Limb (tissue), 2 donors: ENCODE measurements at regions not wholly inside any gene's neighbourhood (a gene's known extent, or its start where the extent isn't known, plus 50 kb on each side); places are given as distances from the start of the nearest gene placed in this dataset.

Experiments
- DNase-seq, 2 donors: peaks; one replicate each; pipeline ENCODE4 v3.0.0-alpha.2; 2016; ENCODE audit errors: extremely low spot score in 2 of 2

GRCh38 chr4:187178587-187178986 is 454.9 kb upstream of the FAT1 start:
- DNase-seq = no peak

DNA sequence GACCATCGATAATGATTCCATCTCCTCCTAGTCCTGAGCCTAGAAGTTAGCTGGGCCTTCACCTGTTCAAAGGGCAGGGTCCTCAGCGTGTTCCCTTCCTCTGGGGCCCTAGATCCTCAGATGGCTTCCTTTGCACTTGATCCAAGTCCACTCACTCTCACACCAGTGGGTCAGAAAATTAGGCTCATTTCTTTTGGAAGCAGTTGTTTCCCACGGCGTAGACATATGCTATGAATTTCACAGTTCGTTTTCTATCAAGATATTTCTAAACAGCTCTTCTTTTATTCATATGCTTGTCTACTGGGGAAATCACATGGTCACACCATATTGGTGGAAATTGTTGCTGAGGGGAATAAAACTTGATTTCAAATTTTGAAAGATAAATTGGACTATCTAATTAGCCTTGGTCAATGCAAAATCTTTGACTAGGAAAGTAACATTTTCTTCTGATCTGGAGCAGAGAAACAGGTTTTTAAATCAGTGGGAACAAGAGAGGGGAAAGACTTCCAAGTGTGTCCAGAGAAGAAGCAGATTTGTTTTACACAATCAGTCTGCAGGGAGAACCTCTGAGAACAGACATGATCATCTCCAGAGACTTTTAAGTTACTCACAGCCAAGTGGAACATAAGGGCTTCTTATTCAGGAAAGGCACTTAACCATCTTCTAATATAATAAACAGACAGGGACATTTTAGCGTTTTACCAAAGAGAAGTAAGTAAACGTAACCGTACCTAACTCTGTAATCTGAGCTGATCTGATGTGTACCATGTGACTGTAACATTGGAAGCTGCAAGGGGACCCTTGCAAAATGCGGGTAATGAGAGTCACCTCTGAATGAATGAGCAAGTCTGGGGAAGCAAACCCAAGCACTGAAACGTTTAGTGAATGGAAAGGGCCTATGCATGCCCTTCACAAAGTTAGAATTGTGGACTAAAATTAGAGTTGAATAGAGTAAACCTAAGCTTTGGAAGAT is 455.7 kb upstream of the FAT1 start:
- no peak for DNase-seq

- no peak for DNase-seq
Observed at GRCh38 chr4:187181054-187181453, 457.4 kb upstream of the FAT1 start.

- DNase-seq = no peak
Observed at GRCh38 chr4:187183346-187183745, 459.7 kb upstream of the FAT1 start.

DNA sequence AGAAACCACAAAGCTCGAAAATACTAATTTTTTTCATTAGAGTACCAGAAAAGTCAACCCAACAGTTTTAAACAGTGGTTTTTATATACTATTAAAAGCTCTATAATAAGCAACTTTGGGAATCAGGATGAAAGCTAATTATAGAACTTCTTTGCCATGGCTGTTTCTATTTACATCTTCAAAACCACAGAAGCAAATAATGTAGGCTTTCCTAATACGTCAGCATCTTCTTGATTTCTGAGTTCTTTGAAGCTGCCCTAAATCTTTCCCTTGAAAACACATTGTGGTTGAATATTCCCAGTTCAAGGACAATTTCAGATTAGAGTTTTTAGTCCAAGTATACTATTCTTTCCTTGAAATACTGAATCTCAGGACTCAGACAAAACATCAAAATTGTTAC is 460.2 kb upstream of the FAT1 start:
- DNase-seq = no peak

DNA sequence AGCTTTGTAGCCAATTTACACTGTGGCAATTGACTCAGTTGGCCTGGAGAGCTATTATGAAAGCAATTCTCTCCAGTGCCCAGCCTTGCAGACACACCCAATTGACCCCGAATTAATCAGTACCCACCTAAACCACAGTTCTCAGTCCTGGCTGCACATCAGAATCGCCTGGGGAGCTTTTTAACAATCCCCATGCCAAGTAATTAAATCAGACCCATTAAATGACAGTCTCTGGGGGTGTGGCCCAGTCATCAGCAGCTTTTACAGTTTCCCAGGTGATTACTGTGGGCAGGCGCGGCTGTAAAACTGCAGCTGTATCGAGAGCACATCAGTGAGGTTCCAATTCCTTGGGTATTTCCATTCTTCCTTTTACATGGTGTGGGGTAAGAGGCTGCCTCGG is 460.9 kb upstream of the FAT1 start:
- no peak for DNase-seq

DNA sequence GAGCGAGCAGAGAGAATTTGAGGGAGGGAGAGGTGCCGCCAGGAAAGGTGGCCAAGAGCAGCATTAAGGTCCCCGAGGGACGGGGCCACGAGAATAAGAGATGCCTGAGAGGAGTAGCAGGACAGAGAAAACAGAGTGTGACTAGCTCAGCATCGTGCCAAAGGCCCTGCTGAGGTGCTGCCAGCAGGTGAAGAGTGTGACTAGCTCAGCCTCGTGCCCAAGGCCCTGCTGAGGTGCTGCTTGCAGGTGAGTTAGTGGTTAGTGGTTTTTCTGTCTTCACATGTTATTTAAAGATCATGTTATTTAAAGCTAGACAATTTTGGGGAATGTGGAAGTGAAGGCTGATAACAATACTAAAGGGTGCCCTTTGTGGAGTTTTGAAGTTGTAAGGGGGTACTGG is 464.5 kb upstream of the FAT1 start:
- no peak for DNase-seq

DNA sequence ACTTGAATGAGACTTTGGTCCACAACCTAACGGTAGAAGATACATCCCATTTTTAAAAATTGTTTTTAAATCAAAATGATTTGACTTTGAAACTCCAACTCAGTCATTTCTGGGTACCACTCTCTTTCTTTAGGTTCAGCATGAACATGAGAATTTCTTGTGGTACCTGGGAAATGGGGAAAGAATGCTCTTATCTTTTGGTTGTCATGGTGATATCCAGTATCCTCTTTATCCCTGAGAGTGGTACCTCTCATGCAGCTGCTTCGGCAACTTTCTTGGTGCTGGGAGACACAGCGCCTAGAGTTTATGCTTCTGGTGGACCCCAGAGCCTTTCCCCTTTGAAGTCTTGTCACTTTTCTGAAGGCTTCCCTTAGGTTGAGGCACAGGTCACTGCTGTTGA is 465.1 kb upstream of the FAT1 start:
- no peak for DNase-seq

DNA sequence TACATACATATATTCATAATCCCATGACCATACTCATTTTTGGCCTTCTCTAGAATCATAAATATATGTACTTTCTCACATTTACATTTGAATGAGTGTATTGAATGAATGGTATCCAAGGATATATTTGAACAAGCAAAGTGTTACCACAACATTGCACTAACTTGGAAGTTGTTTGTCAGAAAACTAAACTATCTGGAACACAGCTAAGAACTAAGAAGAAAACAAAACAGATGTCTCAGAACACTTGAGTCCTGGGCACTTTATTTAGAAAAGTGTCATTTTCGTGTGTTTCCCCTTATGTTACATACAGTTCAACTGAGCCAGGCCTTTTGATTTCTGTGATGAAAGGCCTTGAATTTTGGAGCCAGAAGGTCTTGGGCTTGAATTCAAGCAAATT is 466.7 kb upstream of the FAT1 start:
- DNase-seq = no peak

GRCh38 chr4:187191676-187192075 is 468.0 kb upstream of the FAT1 start:
- DNase-seq = no peak

GRCh38 chr4:187192266-187192665 is 468.6 kb upstream of the FAT1 start:
- no peak for DNase-seq

DNA sequence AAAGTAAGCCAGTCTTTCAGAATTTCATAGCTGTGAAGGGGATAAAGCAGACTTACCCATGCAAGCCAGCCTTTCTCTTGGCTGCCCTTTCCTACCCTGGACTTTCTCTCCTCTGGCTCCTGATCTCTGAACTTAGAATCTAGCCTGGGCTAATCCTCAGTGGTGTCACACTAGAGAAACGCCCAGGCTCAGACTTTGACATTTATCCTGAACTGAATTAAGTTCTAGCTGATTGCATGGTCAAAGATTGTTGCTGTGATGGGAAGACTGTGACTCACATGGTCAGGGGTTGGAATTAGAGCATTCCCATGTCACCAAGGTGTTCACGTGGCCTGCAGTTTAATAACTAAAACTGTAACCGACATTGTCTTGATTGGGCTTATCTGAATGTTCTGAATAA is 469.5 kb upstream of the FAT1 start:
- no peak for DNase-seq

DNA sequence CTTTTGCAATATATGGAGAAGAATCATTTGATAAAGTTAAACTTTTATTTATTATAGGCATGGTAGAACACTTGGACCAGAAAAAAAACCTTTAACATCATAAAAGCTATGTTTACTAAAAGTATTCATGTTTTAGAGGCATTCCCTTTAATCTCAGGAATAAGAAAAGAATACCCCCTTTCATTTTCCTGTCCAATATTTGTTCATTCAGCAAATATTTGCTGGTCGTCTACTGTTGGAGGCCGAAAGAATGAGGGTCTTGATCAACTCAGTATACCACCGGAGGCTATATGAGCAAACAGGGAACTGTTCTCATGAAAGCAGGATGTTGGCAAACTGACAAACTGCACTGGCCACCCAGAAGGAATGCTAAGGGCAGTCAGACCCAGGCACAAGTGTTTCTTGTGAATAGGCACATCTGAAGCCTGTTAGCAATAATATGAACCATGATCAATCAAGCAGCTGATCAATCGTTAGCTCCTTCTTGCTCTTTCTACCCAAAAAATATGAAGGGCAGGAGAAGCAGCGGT is 480.8 kb upstream of the FAT1 start:
- no peak for DNase-seq

DNA sequence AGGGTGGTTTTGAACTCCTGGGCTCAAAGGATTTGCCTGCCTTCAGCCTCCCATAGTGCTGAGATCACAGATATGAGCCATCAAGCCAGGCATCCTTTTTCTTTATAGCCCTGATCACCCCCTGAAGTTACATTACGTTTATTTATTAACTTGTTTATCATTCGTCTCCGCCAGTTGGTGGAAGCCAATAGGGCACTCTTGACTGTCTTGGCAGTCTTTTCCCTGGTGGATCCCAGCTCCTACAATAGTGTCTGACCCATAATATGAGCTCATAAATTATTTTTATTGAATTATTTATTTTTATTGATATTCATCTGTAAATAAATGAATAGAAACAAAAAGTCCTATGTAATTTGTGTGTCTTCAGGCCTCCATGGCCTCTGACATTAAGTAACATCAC is 484.3 kb upstream of the FAT1 start:
- no peak for DNase-seq

GRCh38 chr4:187208651-187209050 is 485.0 kb upstream of the FAT1 start:
- no peak for DNase-seq

- peak in 1 of 2 donors; percentile 15 for DNase-seq
Observed at GRCh38 chr4:187209921-187210613, 486.4 kb upstream of the FAT1 start.

GRCh38 chr4:187212446-187213080 is 488.9 kb upstream of the FAT1 start:
- DNase-seq = peak in 1 of 2 donors; percentile 30

DNA sequence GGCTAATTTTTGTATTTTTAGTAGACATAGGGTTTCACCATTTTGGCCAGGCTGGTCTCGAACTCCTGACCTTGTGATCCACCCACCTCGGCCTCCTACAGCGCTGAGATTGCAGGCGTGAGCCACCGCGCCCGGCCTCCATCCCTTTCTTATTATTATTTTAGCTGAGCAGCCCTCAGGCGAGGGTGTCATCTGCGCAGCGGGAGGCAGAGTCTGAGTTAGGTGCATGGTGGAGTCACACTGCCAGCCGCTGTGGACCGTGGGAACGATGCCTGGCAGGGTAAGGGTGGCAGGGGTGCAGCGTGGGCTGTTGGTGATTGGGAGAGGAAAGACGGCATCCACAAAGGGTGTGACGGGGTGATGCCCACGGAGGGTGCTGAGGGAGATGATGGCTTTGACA is 491.8 kb upstream of the FAT1 start:
- no peak for DNase-seq

GRCh38 chr4:187218705-187219245 is 495.1 kb upstream of the FAT1 start:
- no peak for DNase-seq

DNA sequence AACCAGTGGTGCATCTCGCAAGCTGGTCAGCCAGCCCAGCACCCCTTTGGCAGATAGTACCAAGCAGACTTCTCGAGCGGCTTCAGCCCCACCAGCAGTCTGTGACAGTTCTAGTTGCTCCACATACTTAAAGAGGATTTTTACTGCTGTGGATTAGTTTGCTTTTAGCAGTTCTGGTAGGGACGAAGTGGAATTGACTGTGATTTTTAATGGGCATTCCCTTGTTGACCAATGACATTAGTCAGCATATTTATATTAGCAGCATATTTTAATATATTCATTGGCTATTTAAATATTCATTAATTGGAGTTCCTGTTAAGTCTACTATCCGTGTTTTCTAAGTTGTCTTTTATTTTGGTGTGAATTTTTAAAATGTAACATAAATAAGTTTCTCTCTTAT is 500.9 kb upstream of the FAT1 start:
- DNase-seq = no peak

GRCh38 chr4:187227907-187228704 is 504.4 kb upstream of the FAT1 start:
- no peak for DNase-seq
